ENCODE measurements at regions not wholly inside any gene's neighbourhood (a gene's known extent, or its start where the extent isn't known, plus 50 kb on each side); places are given as distances from the start of the nearest gene placed in this dataset.

DNA sequence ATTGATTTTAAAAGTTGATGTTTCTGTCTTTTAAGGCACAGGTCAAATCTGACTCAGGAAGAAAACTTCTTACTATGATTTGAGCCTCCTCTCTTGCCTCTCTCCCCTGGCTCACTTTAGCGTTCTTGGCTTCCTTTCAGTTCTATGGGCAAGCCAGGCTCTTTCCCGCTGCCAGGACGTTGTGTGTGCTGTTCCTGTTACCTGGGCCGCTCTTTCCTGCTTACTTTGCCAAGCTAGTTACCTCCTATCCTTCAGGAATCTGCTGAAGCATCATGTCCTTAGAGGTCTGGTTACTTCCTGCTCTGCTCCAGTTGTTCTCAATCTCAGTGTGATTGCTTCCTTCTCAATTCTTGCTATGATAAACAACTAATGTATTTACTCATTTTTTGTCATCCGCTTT is 1108.5 kb upstream of the EEF2KMT start:
- no peak for ATAC-seq
- TF ChIP-seq ZNF70 (CRISPR knock-in tag; IDR thresholded peaks at IDR 0.05) (no peak), TCF4 (CRISPR knock-in tag; IDR thresholded peaks at IDR 0.05; ENCODE audit: borderline replicate concordance) (no peak), TOX (CRISPR knock-in tag; IDR thresholded peaks at IDR 0.05; ENCODE audit: borderline replicate concordance) (no peak), ZFP3 (CRISPR knock-in tag; IDR thresholded peaks at IDR 0.05) (no peak)
- TF ChIP-seq, protein P1, sequence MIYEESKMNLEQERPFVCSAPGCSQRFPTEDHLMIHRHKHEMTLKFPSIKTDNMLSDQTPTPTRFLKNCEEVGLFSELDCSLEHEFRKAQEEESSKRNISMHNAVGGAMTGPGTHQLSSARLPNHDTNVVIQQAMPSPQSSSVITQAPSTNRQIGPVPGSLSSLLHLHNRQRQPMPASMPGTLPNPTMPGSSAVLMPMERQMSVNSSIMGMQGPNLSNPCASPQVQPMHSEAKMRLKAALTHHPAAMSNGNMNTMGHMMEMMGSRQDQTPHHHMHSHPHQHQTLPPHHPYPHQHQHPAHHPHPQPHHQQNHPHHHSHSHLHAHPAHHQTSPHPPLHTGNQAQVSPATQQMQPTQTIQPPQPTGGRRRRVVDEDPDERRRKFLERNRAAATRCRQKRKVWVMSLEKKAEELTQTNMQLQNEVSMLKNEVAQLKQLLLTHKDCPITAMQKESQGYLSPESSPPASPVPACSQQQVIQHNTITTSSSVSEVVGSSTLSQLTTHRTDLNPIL (CRISPR knock-in tag; IDR thresholded peaks at IDR 0.05; ENCODE audit: low read depth), result no peak

DNA sequence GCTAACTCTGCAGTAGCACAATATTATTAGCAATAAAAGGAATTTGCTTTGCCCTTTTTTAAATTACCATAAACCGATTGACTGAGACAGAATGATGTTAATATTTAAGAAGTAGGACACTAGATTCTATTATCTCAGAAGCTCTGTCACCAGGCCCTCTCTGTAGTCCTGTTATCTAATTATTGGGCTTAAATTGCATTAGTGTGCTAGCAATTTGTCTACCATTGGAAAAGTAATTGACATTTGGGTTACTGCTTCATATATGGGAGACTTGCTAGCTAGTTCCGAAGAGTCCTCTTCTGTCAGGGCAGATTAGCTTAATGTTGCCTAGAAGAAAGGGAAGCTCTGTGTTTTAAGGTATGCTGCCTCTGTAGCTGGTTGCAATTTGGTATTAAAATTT is 1107.3 kb upstream of the EEF2KMT start:
- ATAC-seq, result no peak
- TF ChIP-seq ARNTL (CRISPR knock-in tag; IDR thresholded peaks at IDR 0.05; ENCODE audit: borderline replicate concordance, low read depth) (no peak), TCF4 (CRISPR knock-in tag; IDR thresholded peaks at IDR 0.05; ENCODE audit: borderline replicate concordance) (peak; percentile 78), PPARA (CRISPR knock-in tag; IDR thresholded peaks at IDR 0.05; ENCODE audit: borderline replicate concordance) (no peak), RARB (CRISPR knock-in tag; IDR thresholded peaks at IDR 0.05) (no peak), ZC3H10 (CRISPR knock-in tag; IDR thresholded peaks at IDR 0.05) (no peak), OSR1 (CRISPR knock-in tag; IDR thresholded peaks at IDR 0.05) (no peak), ZFP30 (CRISPR knock-in tag; IDR thresholded peaks at IDR 0.05) (no peak), ISL1 (CRISPR knock-in tag; IDR thresholded peaks at IDR 0.05) (no peak), BACH2 (CRISPR knock-in tag; IDR thresholded peaks at IDR 0.05; ENCODE audit: borderline replicate concordance) (no peak), ZFP3 (CRISPR knock-in tag; IDR thresholded peaks at IDR 0.05) (no peak), ZNF70 (CRISPR knock-in tag; IDR thresholded peaks at IDR 0.05) (0 out of 2 replicates have a peak, but pooled peaks have one; percentile 37)
- TF ChIP-seq, protein P2, sequence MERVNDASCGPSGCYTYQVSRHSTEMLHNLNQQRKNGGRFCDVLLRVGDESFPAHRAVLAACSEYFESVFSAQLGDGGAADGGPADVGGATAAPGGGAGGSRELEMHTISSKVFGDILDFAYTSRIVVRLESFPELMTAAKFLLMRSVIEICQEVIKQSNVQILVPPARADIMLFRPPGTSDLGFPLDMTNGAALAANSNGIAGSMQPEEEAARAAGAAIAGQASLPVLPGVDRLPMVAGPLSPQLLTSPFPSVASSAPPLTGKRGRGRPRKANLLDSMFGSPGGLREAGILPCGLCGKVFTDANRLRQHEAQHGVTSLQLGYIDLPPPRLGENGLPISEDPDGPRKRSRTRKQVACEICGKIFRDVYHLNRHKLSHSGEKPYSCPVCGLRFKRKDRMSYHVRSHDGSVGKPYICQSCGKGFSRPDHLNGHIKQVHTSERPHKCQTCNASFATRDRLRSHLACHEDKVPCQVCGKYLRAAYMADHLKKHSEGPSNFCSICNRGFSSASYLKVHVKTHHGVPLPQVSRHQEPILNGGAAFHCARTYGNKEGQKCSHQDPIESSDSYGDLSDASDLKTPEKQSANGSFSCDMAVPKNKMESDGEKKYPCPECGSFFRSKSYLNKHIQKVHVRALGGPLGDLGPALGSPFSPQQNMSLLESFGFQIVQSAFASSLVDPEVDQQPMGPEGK (CRISPR knock-in tag; IDR thresholded peaks at IDR 0.05; ENCODE audit: borderline replicate concordance), result no peak
- TF ChIP-seq, protein P3, sequence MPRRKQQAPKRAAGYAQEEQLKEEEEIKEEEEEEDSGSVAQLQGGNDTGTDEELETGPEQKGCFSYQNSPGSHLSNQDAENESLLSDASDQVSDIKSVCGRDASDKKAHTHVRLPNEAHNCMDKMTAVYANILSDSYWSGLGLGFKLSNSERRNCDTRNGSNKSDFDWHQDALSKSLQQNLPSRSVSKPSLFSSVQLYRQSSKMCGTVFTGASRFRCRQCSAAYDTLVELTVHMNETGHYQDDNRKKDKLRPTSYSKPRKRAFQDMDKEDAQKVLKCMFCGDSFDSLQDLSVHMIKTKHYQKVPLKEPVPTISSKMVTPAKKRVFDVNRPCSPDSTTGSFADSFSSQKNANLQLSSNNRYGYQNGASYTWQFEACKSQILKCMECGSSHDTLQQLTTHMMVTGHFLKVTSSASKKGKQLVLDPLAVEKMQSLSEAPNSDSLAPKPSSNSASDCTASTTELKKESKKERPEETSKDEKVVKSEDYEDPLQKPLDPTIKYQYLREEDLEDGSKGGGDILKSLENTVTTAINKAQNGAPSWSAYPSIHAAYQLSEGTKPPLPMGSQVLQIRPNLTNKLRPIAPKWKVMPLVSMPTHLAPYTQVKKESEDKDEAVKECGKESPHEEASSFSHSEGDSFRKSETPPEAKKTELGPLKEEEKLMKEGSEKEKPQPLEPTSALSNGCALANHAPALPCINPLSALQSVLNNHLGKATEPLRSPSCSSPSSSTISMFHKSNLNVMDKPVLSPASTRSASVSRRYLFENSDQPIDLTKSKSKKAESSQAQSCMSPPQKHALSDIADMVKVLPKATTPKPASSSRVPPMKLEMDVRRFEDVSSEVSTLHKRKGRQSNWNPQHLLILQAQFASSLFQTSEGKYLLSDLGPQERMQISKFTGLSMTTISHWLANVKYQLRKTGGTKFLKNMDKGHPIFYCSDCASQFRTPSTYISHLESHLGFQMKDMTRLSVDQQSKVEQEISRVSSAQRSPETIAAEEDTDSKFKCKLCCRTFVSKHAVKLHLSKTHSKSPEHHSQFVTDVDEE (CRISPR knock-in tag; IDR thresholded peaks at IDR 0.05), result peak; percentile 83
- TF ChIP-seq, protein P1 (CRISPR knock-in tag; IDR thresholded peaks at IDR 0.05; ENCODE audit: low read depth), result no peak

DNA sequence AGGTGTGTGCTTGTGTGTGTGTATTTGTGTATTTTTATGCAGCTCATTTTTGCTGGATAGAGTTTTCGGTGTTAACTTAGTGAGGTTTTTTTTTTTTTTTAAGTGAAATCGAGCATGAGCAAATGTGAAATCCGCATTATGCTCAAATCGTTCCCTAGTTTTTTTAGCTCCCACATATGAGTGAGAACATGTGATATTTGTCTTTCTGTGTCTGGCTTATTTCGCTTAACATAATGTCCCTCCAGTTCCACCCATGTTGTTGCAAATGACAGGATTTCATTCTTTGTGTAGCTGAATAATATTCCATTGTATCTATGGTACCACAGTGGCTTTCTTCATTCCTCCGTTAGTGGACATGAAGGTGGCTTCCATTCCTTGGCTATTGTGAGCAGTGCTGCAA is 1103.3 kb upstream of the EEF2KMT start:
- TF ChIP-seq, protein P4, sequence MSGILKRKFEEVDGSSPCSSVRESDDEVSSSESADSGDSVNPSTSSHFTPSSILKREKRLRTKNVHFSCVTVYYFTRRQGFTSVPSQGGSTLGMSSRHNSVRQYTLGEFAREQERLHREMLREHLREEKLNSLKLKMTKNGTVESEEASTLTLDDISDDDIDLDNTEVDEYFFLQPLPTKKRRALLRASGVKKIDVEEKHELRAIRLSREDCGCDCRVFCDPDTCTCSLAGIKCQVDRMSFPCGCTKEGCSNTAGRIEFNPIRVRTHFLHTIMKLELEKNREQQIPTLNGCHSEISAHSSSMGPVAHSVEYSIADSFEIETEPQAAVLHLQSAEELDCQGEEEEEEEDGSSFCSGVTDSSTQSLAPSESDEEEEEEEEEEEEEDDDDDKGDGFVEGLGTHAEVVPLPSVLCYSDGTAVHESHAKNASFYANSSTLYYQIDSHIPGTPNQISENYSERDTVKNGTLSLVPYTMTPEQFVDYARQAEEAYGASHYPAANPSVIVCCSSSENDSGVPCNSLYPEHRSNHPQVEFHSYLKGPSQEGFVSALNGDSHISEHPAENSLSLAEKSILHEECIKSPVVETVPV (CRISPR knock-in tag; IDR thresholded peaks at IDR 0.05), result no peak
- TF ChIP-seq TOX (CRISPR knock-in tag; IDR thresholded peaks at IDR 0.05; ENCODE audit: borderline replicate concordance), result no peak
- TF ChIP-seq RARB (CRISPR knock-in tag; IDR thresholded peaks at IDR 0.05), result no peak
- TF ChIP-seq ZFP3 (CRISPR knock-in tag; IDR thresholded peaks at IDR 0.05), result no peak
- no peak for TF ChIP-seq ZNF565 (CRISPR knock-in tag; conservative IDR thresholded peaks at IDR 0.05; ENCODE audit: low read depth)
- no peak for TF ChIP-seq TCF4 (CRISPR knock-in tag; IDR thresholded peaks at IDR 0.05; ENCODE audit: borderline replicate concordance)
- no peak for TF ChIP-seq ZNF70 (CRISPR knock-in tag; IDR thresholded peaks at IDR 0.05)
- TF ChIP-seq, protein P5, sequence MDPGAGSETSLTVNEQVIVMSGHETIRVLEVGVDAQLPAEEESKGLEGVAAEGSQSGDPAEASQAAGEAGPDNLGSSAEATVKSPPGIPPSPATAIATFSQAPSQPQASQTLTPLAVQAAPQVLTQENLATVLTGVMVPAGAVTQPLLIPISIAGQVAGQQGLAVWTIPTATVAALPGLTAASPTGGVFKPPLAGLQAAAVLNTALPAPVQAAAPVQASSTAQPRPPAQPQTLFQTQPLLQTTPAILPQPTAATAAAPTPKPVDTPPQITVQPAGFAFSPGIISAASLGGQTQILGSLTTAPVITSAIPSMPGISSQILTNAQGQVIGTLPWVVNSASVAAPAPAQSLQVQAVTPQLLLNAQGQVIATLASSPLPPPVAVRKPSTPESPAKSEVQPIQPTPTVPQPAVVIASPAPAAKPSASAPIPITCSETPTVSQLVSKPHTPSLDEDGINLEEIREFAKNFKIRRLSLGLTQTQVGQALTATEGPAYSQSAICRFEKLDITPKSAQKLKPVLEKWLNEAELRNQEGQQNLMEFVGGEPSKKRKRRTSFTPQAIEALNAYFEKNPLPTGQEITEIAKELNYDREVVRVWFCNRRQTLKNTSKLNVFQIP (CRISPR knock-in tag; IDR thresholded peaks at IDR 0.05; ENCODE audit: borderline replicate concordance, low read depth), result no peak
- TF ChIP-seq ARNTL (CRISPR knock-in tag; IDR thresholded peaks at IDR 0.05; ENCODE audit: borderline replicate concordance, low read depth), result no peak
- no peak for ATAC-seq

Measured in SK-N-SH treated with all-trans-retinoic acid at 6 μM for 48 hours (cell line).